Esophagus squamous epithelium (tissue), 4 donors: ENCODE measurements at regions not wholly inside any gene's neighbourhood (a gene's known extent, or its start where the extent isn't known, plus 50 kb on each side); places are given as distances from the start of the nearest gene placed in this dataset.

Experiments used
- POLR2A ChIP-seq, 4 donors: fragments of 450-650 bp; IDR thresholded peaks; one replicate each; pipeline ENCODE4 v1.6.1; 2017; ENCODE audit warnings: antibody characterized with exemption in 4 of 4, mild to moderate bottlenecking in 4 of 4, moderate library complexity in 3 of 4
- TF ChIP-seq, protein P1 (sequence below), 6 experiments: fragments of 450-650 bp in 4 of 6; fragments of 200-600 bp in 2 of 6; sonication (generic) in 2 of 6; IDR thresholded peaks; one replicate each; pipeline ENCODE4 v1.5.1; 2016 to 2019; ENCODE audit warnings: antibody characterized with exemption in 6 of 6, mild to moderate bottlenecking in 4 of 6, moderate library complexity in 4 of 6

DNA sequence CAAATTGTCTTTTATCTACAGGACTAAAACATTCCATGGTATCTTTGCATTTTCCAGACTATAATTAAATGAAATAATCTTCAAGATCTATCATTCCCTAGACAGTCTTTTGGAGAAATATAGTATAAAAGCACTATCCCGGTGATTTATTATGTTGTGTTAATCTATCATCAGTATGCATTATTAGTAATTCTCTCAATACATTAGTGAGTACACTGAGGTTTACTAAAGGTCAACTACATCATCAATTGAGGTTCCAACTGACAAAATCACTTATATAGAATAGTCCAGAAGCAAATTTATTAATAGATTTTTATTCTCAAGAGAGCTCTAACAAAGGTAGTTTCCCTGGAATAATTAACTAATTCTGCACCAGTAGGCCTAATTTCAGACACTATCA, 169.6 kb downstream of the KCNA4 start:
- TF ChIP-seq, protein P1, sequence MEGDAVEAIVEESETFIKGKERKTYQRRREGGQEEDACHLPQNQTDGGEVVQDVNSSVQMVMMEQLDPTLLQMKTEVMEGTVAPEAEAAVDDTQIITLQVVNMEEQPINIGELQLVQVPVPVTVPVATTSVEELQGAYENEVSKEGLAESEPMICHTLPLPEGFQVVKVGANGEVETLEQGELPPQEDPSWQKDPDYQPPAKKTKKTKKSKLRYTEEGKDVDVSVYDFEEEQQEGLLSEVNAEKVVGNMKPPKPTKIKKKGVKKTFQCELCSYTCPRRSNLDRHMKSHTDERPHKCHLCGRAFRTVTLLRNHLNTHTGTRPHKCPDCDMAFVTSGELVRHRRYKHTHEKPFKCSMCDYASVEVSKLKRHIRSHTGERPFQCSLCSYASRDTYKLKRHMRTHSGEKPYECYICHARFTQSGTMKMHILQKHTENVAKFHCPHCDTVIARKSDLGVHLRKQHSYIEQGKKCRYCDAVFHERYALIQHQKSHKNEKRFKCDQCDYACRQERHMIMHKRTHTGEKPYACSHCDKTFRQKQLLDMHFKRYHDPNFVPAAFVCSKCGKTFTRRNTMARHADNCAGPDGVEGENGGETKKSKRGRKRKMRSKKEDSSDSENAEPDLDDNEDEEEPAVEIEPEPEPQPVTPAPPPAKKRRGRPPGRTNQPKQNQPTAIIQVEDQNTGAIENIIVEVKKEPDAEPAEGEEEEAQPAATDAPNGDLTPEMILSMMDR (IDR thresholded peaks at IDR 0.05) = no peak
- no peak for TF ChIP-seq POLR2A (IDR thresholded peaks at IDR 0.05)
